D721Med (cell line): ENCODE measurements at regions not wholly inside any gene's neighbourhood (a gene's known extent, or its start where the extent isn't known, plus 50 kb on each side); places are given as distances from the start of the nearest gene placed in this dataset.

Experiments used
- DNase-seq: peaks from one replicate; pipeline ENCODE4 v3.0.0; 2011; ENCODE audit warnings: low spot score; ENCODE audit not compliant: insufficient read length
- FAIRE-seq: peaks from 2 replicates; lab custom pipeline; 2011; peaks lifted over from hg19 to GRCh38; lab: Jason Lieb, UNC
- TF ChIP-seq, protein P1 (sequence below): IDR thresholded peaks from 2 replicates; pipeline ENCODE4 v1.5.1; 2012; ENCODE audit warnings: mild to moderate bottlenecking, control low read depth; ENCODE audit not compliant: insufficient read depth; ENCODE audit errors: missing control alignments

DNA sequence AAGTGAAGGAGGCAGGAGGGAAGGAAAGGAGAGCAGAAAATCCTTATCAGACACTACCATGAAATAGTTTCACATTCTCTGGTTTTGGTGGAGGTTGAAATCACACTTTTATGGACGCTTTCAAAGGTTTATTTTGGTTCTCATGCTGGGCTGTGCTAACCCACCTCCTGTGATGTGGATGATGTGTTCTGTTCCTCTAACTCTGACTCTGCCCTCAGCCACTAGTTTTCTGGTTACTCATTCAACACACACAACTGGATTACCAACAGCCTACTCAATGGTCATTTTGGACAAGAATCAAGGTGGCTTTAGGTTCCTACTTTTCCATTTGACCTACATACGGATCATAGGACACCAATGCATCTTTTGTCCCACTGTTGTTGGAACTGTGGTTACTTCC, 522.1 kb upstream of the BTBD3 start:
- FAIRE-seq: no peak
- DNase-seq: no peak
- TF ChIP-seq, protein P1, sequence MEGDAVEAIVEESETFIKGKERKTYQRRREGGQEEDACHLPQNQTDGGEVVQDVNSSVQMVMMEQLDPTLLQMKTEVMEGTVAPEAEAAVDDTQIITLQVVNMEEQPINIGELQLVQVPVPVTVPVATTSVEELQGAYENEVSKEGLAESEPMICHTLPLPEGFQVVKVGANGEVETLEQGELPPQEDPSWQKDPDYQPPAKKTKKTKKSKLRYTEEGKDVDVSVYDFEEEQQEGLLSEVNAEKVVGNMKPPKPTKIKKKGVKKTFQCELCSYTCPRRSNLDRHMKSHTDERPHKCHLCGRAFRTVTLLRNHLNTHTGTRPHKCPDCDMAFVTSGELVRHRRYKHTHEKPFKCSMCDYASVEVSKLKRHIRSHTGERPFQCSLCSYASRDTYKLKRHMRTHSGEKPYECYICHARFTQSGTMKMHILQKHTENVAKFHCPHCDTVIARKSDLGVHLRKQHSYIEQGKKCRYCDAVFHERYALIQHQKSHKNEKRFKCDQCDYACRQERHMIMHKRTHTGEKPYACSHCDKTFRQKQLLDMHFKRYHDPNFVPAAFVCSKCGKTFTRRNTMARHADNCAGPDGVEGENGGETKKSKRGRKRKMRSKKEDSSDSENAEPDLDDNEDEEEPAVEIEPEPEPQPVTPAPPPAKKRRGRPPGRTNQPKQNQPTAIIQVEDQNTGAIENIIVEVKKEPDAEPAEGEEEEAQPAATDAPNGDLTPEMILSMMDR: no peak

DNA sequence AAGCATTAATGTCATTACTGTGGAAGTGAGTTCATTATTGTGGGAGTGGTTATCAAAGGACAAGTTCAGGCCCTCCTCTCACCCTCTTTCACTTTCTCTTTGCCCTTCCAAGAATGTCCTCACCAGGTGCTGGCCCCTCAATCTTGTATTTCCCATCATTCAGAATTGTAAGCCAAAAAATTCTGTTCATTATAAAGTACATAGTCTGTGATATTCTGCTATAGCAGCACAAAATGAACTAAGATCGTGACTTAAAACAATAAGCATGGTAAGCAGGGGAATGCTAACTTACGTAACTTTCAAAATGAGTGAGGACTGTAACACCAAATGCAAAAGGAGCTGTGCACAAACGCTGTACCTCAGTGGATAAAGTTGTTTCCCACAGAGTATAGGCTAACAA, 515.7 kb upstream of the BTBD3 start:
- TF ChIP-seq, protein P1: no peak
- DNase-seq: no peak
- no peak for FAIRE-seq

DNA sequence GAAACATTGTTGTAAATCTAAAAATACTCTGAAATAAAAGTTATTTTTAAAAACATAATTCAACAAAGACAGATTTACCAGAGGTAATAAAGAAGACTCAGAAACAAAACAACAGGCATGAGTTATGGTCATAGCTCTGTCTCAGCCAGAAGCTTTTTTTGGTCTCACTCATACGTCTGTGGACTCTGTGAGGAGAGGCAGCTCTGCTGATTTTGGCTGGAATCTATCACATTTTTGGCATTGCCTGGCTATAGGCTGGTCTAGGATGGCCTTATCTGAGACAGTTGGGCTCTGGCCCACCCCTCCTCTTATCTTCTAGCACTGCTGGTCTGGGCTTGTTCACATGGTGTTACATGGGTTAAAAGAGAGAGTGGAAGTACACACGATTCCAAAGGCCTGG, 514.0 kb upstream of the BTBD3 start:
- no peak for FAIRE-seq

DNA sequence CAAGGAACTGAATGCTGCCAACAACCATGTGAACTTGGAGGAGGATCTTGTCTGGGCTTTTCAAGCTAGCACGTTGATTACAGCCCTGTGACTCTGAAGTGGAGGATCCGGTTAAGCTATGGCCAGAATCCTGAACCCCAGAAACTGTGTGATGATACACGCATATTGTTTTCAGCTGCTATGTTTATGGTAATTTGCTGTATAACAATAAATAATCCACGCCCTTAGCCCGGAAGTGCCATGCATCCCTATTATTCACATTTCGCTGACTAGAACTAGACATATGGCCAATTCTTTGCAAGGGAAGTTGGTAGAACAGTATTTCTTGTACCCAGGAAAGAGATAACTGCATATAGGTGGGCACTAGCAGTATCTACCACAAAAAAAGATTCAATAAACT, 510.8 kb upstream of the BTBD3 start:
- TF ChIP-seq, protein P1: no peak
- no peak for FAIRE-seq
- no peak for DNase-seq

More for the DNA sequence above, 514.0 kb upstream of the BTBD3 start:
- TF ChIP-seq, protein P1: no peak
- no peak for DNase-seq

DNA sequence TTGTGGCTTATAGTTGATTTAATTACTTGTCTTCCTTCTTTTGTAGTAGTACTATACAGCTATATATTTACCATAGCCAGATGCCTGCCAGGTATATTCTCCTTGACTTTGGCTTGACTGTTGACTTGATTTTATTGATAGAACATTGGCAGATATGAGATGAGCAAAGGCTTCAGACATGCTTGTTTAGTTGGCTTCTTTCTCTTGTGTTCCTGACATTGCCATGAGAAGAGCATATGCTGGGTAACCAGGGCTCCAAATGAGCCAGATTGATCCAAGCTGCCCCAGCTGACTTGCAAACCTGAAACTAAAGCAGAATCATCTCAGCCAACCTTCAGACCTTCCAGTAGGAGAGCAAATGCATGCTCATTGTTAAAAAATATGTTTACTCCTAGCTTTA, 508.1 kb upstream of the BTBD3 start:
- no peak for DNase-seq
- TF ChIP-seq, protein P1: no peak
- no peak for FAIRE-seq

DNA sequence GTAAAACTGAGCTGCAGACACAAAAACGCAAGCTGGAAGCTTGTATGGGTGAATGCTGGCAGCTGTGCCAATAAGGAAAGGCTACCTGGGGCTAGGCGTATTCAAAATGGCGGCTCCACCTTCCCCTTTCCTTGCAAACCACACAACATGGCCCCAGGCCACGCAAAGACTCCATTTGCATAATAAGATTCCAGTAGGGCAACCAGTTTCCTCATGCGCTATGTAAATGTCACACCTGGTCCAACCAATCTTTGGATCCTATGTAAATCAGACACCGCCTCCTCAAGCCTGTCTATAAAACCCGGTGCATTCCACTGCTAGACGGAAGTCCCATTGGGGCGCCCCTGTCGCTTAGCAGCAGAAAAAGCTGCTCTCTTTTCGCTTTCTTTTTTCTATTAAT, 505.9 kb upstream of the BTBD3 start:
- no peak for FAIRE-seq
- TF ChIP-seq, protein P1: no peak
- no peak for DNase-seq

DNA sequence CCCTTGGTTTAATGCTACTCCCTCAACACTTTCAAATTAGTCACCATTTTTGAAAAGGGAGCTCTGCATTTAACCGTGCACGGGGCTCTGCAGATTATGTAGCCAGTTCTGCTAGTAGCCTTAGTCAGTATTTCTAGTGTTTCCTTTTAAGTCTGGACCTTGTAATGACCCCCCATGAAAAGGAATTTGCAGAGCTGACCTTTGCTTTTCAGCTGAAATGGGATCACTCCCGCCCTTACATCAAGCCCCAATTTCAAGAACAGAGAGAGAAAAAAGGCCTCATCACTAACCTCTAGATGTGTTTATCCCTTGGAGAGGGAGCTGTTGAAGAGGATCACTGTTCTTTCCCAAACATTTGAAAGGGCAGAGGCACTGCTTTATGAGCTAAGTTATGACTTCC, 490.7 kb upstream of the BTBD3 start:
- DNase-seq (no peak), FAIRE-seq (no peak)
- TF ChIP-seq, protein P1: no peak
